Dendritic cell treated with granulocyte-macrophage colony-stimulating factor and Interleukin-4, amounts not matched to agents 40 ng/mL and 50 ng/mL, for 4 days (primary cell): ENCODE measurements at regions not wholly inside any gene's neighbourhood (a gene's known extent, or its start where the extent isn't known, plus 50 kb on each side); places are given as distances from the start of the nearest gene placed in this dataset.

ENCODE experiments used
- H3K27ac Mint-ChIP-seq: one replicate; pipeline ENCODE4 v1.8.0; 2022; ENCODE audit warnings: mild to moderate bottlenecking, mixed read lengths
- H3K27me3 Mint-ChIP-seq: one replicate; pipeline ENCODE4 v1.8.0; 2022; ENCODE audit warnings: mild to moderate bottlenecking, mixed read lengths
- H3K36me3 Mint-ChIP-seq: one replicate; pipeline ENCODE4 v1.8.0; 2022; ENCODE audit warnings: low read depth, mixed read lengths
- H3K4me1 Mint-ChIP-seq: one replicate; pipeline ENCODE4 v1.8.0; 2022; ENCODE audit warnings: low read depth, mixed read lengths
- H3K4me3 Mint-ChIP-seq: one replicate; pipeline ENCODE4 v1.8.0; 2022; ENCODE audit warnings: mild to moderate bottlenecking, moderate library complexity, mixed read lengths
- H3K9me3 Mint-ChIP-seq: one replicate; pipeline ENCODE4 v1.8.0; 2022; ENCODE audit warnings: mixed read lengths
- intact Hi-C: fragments of 100-400 bp; cut with micrococcal nuclease; formaldehyde crosslinking; loops from one replicate; pipeline ENCODE4 v1.15.0; 2022

DNA sequence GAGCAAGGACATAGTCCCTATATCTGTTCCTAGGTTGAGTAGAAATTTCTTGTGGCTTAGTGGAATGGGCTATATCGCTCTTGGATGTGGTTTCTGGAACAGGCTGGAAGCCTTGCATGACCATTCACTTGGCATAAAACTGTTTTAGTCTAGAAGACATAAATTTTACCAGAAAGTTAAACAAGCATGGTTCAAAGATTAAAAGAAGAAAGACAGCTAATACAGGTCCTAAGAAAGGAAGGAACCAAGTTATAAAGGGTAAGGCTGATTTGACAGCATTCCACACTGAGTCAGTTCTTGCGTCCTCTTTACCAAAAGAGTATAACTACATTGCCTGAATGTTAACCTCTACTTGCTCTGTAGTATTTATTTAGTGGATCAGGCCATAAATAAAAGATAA lies 724.2 kb downstream of the SORCS1 start:
- intact Hi-C loops, result no loop called here
- Mint-ChIP-seq H3K4me3 (no peak overlapping the region), H3K27me3 (no peaks in the 10 kb centered on the region), H3K4me1 (no peaks in the 10 kb centered on the region), H3K9me3 (no peaks in the 10 kb centered on the region), H3K27ac (no peak overlapping the region), H3K36me3 (no peaks in the 10 kb centered on the region)

GRCh38 chr10:106439366-106439765 lies 725.1 kb downstream of the SORCS1 start:
- H3K4me1 Mint-ChIP-seq, result no peaks in the 10 kb centered on the region
- H3K27me3 Mint-ChIP-seq, result no peaks in the 10 kb centered on the region
- no peak overlapping the region for H3K4me3 Mint-ChIP-seq
- H3K9me3 Mint-ChIP-seq, result no peaks in the 10 kb centered on the region
- no peaks in the 10 kb centered on the region for H3K36me3 Mint-ChIP-seq
- intact Hi-C loops, result no loop called here
- no peak overlapping the region for H3K27ac Mint-ChIP-seq

DNA sequence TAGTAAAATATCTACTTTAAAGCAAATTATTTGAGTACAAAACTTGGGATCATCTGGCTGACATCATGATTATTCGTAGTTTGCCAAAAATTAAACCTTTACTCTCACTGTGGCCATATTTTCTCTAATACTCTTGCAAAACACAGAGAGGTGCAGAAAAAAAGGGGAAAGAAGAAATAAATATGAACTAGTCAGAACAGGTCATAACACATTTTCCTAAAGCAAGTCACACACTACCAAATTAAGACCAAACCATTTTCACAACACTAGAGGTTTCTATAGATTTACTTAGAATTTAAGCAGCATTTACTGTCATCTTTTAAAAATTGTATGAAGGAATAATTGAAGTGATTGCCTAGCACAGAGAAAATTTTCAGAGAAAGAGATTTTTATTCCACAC lies 726.1 kb downstream of the SORCS1 start:
- no peaks in the 10 kb centered on the region for H3K36me3 Mint-ChIP-seq
- no peaks in the 10 kb centered on the region for H3K4me1 Mint-ChIP-seq
- H3K27ac Mint-ChIP-seq, result no peak overlapping the region
- H3K27me3 Mint-ChIP-seq, result no peaks in the 10 kb centered on the region
- intact Hi-C loops, result no loop called here
- H3K9me3 Mint-ChIP-seq, result no peaks in the 10 kb centered on the region
- no peak overlapping the region for H3K4me3 Mint-ChIP-seq

DNA sequence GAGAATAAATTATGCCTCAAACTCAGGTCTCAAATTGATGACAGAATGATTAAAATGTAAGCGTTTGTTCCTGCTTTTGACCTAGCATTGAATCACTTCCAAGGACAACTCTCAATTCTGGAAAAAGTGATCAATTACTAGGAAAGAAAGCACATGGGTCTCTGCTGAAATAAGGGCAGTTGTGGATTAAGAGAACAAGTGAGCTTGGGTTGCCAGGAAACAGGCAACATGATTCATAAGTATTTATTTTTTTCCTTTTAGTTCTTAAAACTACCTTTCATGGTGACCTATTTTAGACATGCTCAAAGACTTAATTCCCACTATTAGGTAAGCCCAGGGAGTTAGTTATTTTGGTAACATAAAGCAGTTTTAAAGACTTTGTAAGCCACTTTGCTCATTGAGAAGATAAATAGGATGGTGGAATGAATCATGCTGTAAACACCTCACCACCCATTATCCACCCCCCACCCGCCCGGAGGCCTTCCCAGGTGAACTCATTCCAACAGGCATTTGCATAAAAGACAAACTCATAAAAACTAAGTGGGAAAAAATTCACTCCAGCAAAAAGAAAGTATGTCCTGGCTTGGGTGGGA lies 728.3 kb downstream of the SORCS1 start:
- intact Hi-C loops, result no loop called here
- no peaks in the 10 kb centered on the region for H3K27me3 Mint-ChIP-seq
- no peaks in the 10 kb centered on the region for H3K36me3 Mint-ChIP-seq
- no peak overlapping the region for H3K4me3 Mint-ChIP-seq
- H3K27ac Mint-ChIP-seq, result no peak overlapping the region
- H3K4me1 Mint-ChIP-seq, result no peaks in the 10 kb centered on the region
- no peaks in the 10 kb centered on the region for H3K9me3 Mint-ChIP-seq

DNA sequence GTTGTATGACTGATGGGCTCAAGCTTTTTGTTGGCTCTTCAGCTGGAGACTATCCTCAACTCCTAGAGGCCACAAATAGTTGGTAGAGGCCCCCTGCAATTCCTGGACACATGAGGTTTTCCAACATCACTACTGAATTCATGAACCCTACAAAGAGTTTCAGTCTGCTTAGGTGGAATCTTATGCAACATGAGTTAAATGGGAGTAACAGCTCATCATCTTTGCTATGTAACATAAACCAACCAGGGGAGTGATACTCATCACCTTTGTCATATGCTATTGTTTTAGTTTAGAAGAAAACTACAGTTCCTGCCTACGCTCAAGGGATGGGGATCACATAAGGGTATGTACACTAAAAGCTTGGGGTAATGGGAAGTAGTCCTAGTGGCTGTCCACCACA lies 729.4 kb downstream of the SORCS1 start:
- Mint-ChIP-seq H3K4me3 (no peak overlapping the region), H3K27me3 (no peaks in the 10 kb centered on the region), H3K9me3 (no peaks in the 10 kb centered on the region), H3K4me1 (no peaks in the 10 kb centered on the region), H3K36me3 (no peaks in the 10 kb centered on the region), H3K27ac (no peak overlapping the region)
- intact Hi-C loops, result no loop called here

- Mint-ChIP-seq H3K27ac (no peak overlapping the region), H3K27me3 (no peaks in the 10 kb centered on the region), H3K9me3 (peaks cover 10% of the 10 kb centered on the region), H3K4me3 (no peak overlapping the region), H3K4me1 (no peaks in the 10 kb centered on the region), H3K36me3 (no peaks in the 10 kb centered on the region)
- intact Hi-C loops, result no loop called here
Observed at GRCh38 chr10:106424981-106425380, 739.5 kb downstream of the SORCS1 start.

DNA sequence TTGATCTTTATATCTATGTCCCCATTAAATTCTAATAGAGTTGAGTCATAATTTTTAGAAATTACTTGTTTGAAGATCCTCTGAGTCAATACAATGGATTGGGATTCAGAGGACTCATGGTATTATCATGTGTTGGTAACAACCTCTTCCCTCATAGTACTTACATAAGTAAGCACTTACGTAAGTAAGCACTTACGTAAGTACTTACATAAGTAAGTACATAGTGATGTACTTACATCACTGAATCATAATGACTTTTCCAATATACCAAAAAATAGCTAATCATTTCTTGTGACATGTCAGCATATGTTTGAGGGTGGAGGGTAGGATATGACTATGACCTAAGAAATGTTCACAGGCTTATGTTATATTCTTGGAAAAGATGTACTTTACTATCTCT lies 740.5 kb downstream of the SORCS1 start:
- H3K27ac Mint-ChIP-seq, result no peak overlapping the region
- H3K4me3 Mint-ChIP-seq, result no peak overlapping the region
- H3K9me3 Mint-ChIP-seq, result peaks cover 10% of the 10 kb centered on the region
- intact Hi-C loops, result no loop called here
- H3K27me3 Mint-ChIP-seq, result no peaks in the 10 kb centered on the region
- H3K36me3 Mint-ChIP-seq, result no peaks in the 10 kb centered on the region
- no peaks in the 10 kb centered on the region for H3K4me1 Mint-ChIP-seq

DNA sequence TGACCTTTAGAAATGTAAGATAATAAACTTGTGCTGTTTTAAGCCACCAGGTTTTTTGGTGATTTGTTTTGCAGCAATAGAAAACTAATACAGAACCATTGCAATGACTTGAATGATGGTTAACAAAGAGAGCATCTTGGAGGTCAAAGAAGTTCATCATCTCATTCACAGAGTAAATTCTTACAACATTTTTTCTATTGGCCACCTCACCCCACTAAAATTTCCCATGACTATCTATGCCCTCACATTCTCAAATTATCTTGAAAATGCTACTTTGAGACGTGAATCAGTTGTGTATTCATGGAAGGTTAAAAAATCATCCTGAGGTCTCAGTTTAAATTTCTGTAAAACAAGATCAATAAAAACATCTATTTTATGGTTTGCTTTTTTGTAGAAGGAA lies 754.2 kb downstream of the SORCS1 start:
- Mint-ChIP-seq H3K4me3 (no peak overlapping the region), H3K27me3 (no peaks in the 10 kb centered on the region), H3K9me3 (peaks cover 14% of the 10 kb centered on the region), H3K4me1 (no peaks in the 10 kb centered on the region), H3K36me3 (no peaks in the 10 kb centered on the region), H3K27ac (no peak overlapping the region)
- intact Hi-C loops, result no loop called here

DNA sequence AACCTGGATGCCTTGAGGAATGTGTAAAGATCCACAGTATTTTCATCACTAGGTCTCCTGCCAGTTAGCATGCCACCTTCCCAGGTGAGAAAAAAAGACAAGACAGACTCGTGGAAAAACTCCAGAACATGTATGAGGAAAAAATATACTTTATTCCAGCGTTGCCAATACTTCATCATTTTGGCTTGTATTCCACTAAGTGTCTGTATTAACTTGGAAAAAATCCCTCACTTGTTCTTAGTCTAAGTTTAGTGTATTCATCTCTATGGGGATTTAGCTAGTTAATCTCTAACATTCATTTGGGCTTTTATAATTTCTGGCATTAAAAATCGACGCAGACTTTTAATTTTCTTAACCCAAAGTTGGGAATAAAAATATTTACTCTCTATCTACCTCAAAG lies 759.4 kb downstream of the SORCS1 start:
- Mint-ChIP-seq H3K9me3 (no peaks in the 10 kb centered on the region), H3K4me1 (no peaks in the 10 kb centered on the region)

DNA sequence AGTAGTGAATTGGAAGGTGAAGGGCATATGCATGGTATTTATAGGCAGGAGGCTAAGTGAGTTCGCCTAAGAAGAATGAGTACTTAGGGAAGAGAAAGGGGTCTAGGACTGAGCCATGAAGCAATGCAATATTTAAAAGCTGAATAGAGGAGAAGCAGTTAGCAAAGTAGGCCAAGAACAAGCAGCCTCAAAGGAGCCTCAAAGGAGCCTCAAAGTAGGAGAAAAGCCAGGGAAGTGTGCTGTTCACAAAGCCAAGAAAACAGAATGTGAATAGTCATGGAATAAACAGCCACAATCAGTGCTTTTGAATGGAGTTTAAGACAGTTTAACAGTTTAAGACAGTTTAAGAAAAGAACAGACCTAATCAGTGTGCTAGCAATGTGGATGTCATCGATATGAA lies 762.0 kb downstream of the SORCS1 start:
- intact Hi-C loops, result no loop called here
- H3K4me1 Mint-ChIP-seq, result no peaks in the 10 kb centered on the region
- no peaks in the 10 kb centered on the region for H3K36me3 Mint-ChIP-seq
- no peak overlapping the region for H3K27ac Mint-ChIP-seq
- no peak overlapping the region for H3K4me3 Mint-ChIP-seq
- H3K27me3 Mint-ChIP-seq, result no peaks in the 10 kb centered on the region
- no peaks in the 10 kb centered on the region for H3K9me3 Mint-ChIP-seq

More for the DNA sequence above, 759.4 kb downstream of the SORCS1 start:
- Mint-ChIP-seq H3K36me3 (no peaks in the 10 kb centered on the region), H3K4me3 (no peak overlapping the region), H3K27me3 (no peaks in the 10 kb centered on the region), H3K27ac (no peak overlapping the region)
- intact Hi-C loops, result no loop called here

GRCh38 chr10:106401967-106402366 lies 762.5 kb downstream of the SORCS1 start:
- H3K9me3 Mint-ChIP-seq, result no peaks in the 10 kb centered on the region
- no peaks in the 10 kb centered on the region for H3K27me3 Mint-ChIP-seq
- no peak overlapping the region for H3K27ac Mint-ChIP-seq
- no peaks in the 10 kb centered on the region for H3K36me3 Mint-ChIP-seq
- intact Hi-C loops, result no loop called here
- H3K4me3 Mint-ChIP-seq, result no peak overlapping the region
- no peaks in the 10 kb centered on the region for H3K4me1 Mint-ChIP-seq

- Mint-ChIP-seq H3K4me3 (no peak overlapping the region), H3K27ac (no peak overlapping the region), H3K4me1 (no peaks in the 10 kb centered on the region), H3K27me3 (no peaks in the 10 kb centered on the region), H3K9me3 (no peaks in the 10 kb centered on the region), H3K36me3 (no peaks in the 10 kb centered on the region)
- intact Hi-C loops, result no loop called here
Observed at GRCh38 chr10:106401161-106401560, 763.3 kb downstream of the SORCS1 start.

DNA sequence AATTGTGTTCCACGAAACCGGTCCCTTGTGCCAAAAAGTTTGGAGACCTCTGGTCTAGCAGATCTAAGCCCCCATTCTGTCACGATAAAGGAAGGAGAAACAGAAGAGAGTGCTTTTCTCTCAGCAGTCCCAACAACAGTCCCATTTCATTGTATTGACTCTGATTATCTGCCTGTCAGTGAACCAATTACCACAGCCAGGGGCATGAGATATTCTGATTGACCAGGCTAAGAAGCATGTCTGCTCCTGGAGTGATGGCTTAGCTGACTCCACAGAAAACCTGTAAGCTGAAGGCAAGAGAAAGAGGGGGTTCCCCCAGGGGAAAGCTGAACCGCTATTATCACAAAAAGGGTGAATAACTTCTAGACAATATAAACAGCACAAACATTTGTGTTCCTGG lies 765.4 kb downstream of the SORCS1 start:
- Mint-ChIP-seq H3K36me3 (no peaks in the 10 kb centered on the region), H3K4me1 (no peaks in the 10 kb centered on the region), H3K27me3 (no peaks in the 10 kb centered on the region), H3K27ac (no peak overlapping the region), H3K9me3 (no peaks in the 10 kb centered on the region), H3K4me3 (no peak overlapping the region)
- intact Hi-C loops, result no loop called here

DNA sequence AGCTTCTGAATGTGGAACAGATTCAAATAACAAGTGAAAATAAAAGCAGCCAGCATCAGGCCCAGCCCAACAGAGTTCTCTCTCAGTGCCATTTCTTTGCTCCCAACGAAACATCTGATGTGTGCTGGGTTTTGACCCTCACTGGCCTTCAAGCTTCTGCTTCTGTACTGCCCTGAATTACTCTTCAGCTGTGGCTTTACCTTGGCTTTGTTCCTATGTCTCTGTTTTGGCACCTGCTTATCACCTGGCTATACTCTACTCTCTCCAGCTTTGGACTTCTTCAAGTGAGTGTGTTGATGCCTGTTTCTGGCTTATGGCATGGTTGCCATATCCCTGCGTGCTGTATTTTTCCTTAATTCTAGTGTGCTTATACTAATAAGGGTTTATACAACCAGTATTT lies 768.3 kb downstream of the SORCS1 start:
- Mint-ChIP-seq H3K27ac (no peak overlapping the region), H3K27me3 (no peaks in the 10 kb centered on the region), H3K36me3 (no peaks in the 10 kb centered on the region), H3K9me3 (no peaks in the 10 kb centered on the region), H3K4me1 (no peaks in the 10 kb centered on the region), H3K4me3 (no peak overlapping the region)
- intact Hi-C loops, result no loop called here

GRCh38 chr10:106395041-106395749 lies 769.3 kb downstream of the SORCS1 start:
- Mint-ChIP-seq H3K36me3 (no peaks in the 10 kb centered on the region), H3K9me3 (no peaks in the 10 kb centered on the region), H3K4me3 (no peak overlapping the region), H3K27ac (no peak overlapping the region), H3K4me1 (no peaks in the 10 kb centered on the region), H3K27me3 (no peaks in the 10 kb centered on the region)
- intact Hi-C loops, result no loop called here
